Panc1 (cell line): ENCODE measurements at regions not wholly inside any gene's neighbourhood (a gene's known extent, or its start where the extent isn't known, plus 50 kb on each side); places are given as distances from the start of the nearest gene placed in this dataset.

Source experiments
- ATAC-seq: fragments of 200-7000 bp; cut with Tn5 transposase; 2 replicates; pipeline ENCODE4 v1.9.1; 2020; ENCODE audit warnings: mild to moderate bottlenecking, moderate library complexity
- BruUV-seq: library from RNA; stranded (reverse); fragments of 400-500 nt; replicated peaks from 2 replicates; lab custom pipeline; 2021; lab: Mats Ljungman, UMichigan
- CTCF ChIA-PET: fragments of 300-600 bp; sonication (Branson Sonifier 250); formaldehyde crosslinking; loops from one replicate; lab custom pipeline; 2022; ENCODE audit warnings: antibody characterized with exemption; lab: Charles Lee
- POLR2A ChIA-PET: fragments of 300-600 bp; sonication (Branson Sonifier 250); formaldehyde crosslinking; loops from one replicate; lab custom pipeline; 2022; ENCODE audit warnings: antibody characterized with exemption; lab: Charles Lee
- DNase-seq: peaks from one replicate; pipeline ENCODE4 v3.0.0-alpha.2; 2010; ENCODE audit warnings: low read depth, low spot score
- H3K27ac ChIP-seq: 2 replicates; pipeline ENCODE4 v1.5.1; 2011; ENCODE audit warnings: mild to moderate bottlenecking, low read length, inconsistent platforms
- H3K27me3 ChIP-seq: fragments of 200-500 bp; sonication (Bioruptor generic); 2 replicates; pipeline ENCODE4 v1.6.0; 2014; ENCODE audit warnings: low read length, inconsistent platforms; ENCODE audit not compliant: control insufficient read depth, insufficient read depth
- H3K36me3 ChIP-seq: fragments of 200-500 bp; sonication (Bioruptor generic); 2 replicates; pipeline ENCODE4 v1.5.1; 2014; ENCODE audit warnings: inconsistent platforms, mild to moderate bottlenecking, low read length, moderate library complexity; ENCODE audit not compliant: control insufficient read depth, insufficient read depth
- H3K4me1 ChIP-seq: 2 replicates; pipeline ENCODE4 v1.5.1; 2011; ENCODE audit warnings: inconsistent platforms, mild to moderate bottlenecking, low read length, moderate library complexity; ENCODE audit not compliant: control insufficient read depth, insufficient read depth
- H3K4me3 ChIP-seq, 2 experiments: 2 replicates each; pipeline ENCODE4 v1.5.1; 2011 to 2012; ENCODE audit warnings: low read depth in 2 of 2, low read length in 2 of 2, mild to moderate bottlenecking in 2 of 2, inconsistent platforms in 1 of 2, moderate library complexity in 1 of 2
- H3K9me3 ChIP-seq: fragments of 200-500 bp; sonication (Bioruptor generic); 2 replicates; pipeline ENCODE4 v1.5.1; 2014; ENCODE audit warnings: low read depth, mild to moderate bottlenecking, inconsistent platforms, low read length, moderate library complexity; ENCODE audit not compliant: control insufficient read depth, insufficient read depth
- CTCF ChIP-seq: fragments of 450-650 bp; IDR thresholded peaks from 2 replicates; pipeline ENCODE4 v1.5.1; 2017; ENCODE audit warnings: mild to moderate bottlenecking
- POLR2AphosphoS5 ChIP-seq: IDR thresholded peaks from 2 replicates; pipeline ENCODE4 v1.6.1; 2012; ENCODE audit warnings: mild to moderate bottlenecking, low read depth, low read length, moderate library complexity
- REST ChIP-seq, 2 experiments: IDR thresholded peaks; 2 replicates each; pipeline ENCODE4 v1.6.1; 2011 to 2012; ENCODE audit warnings: low read depth in 2 of 2, control low read depth in 1 of 2, low read length in 1 of 2, mild to moderate bottlenecking in 1 of 2, moderate library complexity in 1 of 2; ENCODE audit not compliant: insufficient read depth in 1 of 2
- SIN3A ChIP-seq: IDR thresholded peaks from 2 replicates; pipeline ENCODE4 v1.6.1; 2012; ENCODE audit warnings: low read depth, mild to moderate bottlenecking, low read length, moderate library complexity, borderline replicate concordance; ENCODE audit not compliant: insufficient read depth
- TCF7L2 ChIP-seq: IDR thresholded peaks from 2 replicates; pipeline ENCODE4 v1.6.1; 2011; ENCODE audit warnings: mild to moderate bottlenecking, low read depth, low read length, inconsistent platforms
- in situ Hi-C: cut with HindIII; loops from 2 replicates; pipeline ENCODE4 v1.10.0; 2016; ENCODE audit warnings: low sequenced_read_pairs, low pct_unique_long_range_greater_than_20kb
- intact Hi-C: fragments of 100-400 bp; cut with micrococcal nuclease; formaldehyde crosslinking; loops from one replicate; pipeline ENCODE4 v1.10.0; 2022; ENCODE audit not compliant: unreplicated experiment

- H3K27me3 ChIP-seq: no peaks in the 10 kb centered on the region
- no peak overlapping the region for H3K4me3 ChIP-seq
- no peak overlapping the region for H3K27ac ChIP-seq
- no peak for ATAC-seq
- no peaks in the 10 kb centered on the region for H3K4me1 ChIP-seq
- CTCF ChIA-PET: no interaction called here
- intact Hi-C loops: no loop called here
- H3K36me3 ChIP-seq: no peaks in the 10 kb centered on the region
- POLR2A ChIA-PET: no interaction called here
- no TSS peak for BruUV-seq
- DNase-seq: no peak
- TF ChIP-seq POLR2AphosphoS5: no peak
- TF ChIP-seq TCF7L2: no peak
- no peak for TF ChIP-seq CTCF
- no peak for TF ChIP-seq REST (IDR thresholded peaks at IDR 0.05; ENCODE audit: insufficient read depth in 1 of 2, low read depth in 2 of 2, low read length in 1 of 2)
- no peak for TF ChIP-seq SIN3A
- no peaks in the 10 kb centered on the region for H3K9me3 ChIP-seq
- in situ Hi-C loops: no loop called here
Observed at GRCh38 chr6:139611327-139612134, 237.1 kb upstream of the CITED2 start.

GRCh38 chr6:139608466-139609261 is 234.2 kb upstream of the CITED2 start:
- ATAC-seq: no peak
- H3K27me3 ChIP-seq: no peaks in the 10 kb centered on the region
- no peak for DNase-seq
- no peaks in the 10 kb centered on the region for H3K9me3 ChIP-seq
- ChIA-PET POLR2A (no interaction called here), CTCF (no interaction called here)
- no peak overlapping the region for H3K4me3 ChIP-seq
- no TSS peak for BruUV-seq
- no peak overlapping the region; the same call in 1 of the 2 replicates for H3K27ac ChIP-seq
- in situ Hi-C loops (no loop called here), intact Hi-C loops (no loop called here)
- no peaks in the 10 kb centered on the region for H3K36me3 ChIP-seq
- no peaks in the 10 kb centered on the region for H3K4me1 ChIP-seq
- no peak for TF ChIP-seq CTCF
- no peak for TF ChIP-seq POLR2AphosphoS5
- TF ChIP-seq SIN3A: no peak
- no peak for TF ChIP-seq TCF7L2
- no peak for TF ChIP-seq REST (IDR thresholded peaks at IDR 0.05; ENCODE audit: insufficient read depth in 1 of 2, low read depth in 2 of 2, low read length in 1 of 2)
